Activated naive CD4-positive, alpha-beta T cell treated with anti-CD3 and anti-CD28 coated beads, Interleukin-2, amount 50 U/mL, for 72 hours (primary cell): ENCODE measurements at regions not wholly inside any gene's neighbourhood (a gene's known extent, or its start where the extent isn't known, plus 50 kb on each side); places are given as distances from the start of the nearest gene placed in this dataset.

Experiments
- ATAC-seq, 2 donors: fragments of 150-1000 bp; cut with Tn5 transposase; 2 replicates each; pipeline ENCODE4 v1.10.0; 2021; ENCODE audit warnings: mild to moderate bottlenecking in 2 of 2, moderate library complexity in 2 of 2
- DNase-seq, 2 donors: peaks; one replicate each; pipeline ENCODE4 v3.0.0; 2021 to 2022; ENCODE audit warnings: low spot score in 2 of 2
- H3K27ac Mint-ChIP-seq, 2 donors: one replicate each; pipeline ENCODE4 v1.8.0; 2022; ENCODE audit warnings: mild to moderate bottlenecking in 2 of 2, mixed read lengths in 2 of 2
- H3K36me3 Mint-ChIP-seq, 2 donors: one replicate each; pipeline ENCODE4 v1.8.0; 2022; ENCODE audit warnings: mixed read lengths in 2 of 2
- H3K9me3 Mint-ChIP-seq, 2 donors: one replicate each; pipeline ENCODE4 v1.8.0; 2022; ENCODE audit warnings: mixed read lengths in 2 of 2

DNA sequence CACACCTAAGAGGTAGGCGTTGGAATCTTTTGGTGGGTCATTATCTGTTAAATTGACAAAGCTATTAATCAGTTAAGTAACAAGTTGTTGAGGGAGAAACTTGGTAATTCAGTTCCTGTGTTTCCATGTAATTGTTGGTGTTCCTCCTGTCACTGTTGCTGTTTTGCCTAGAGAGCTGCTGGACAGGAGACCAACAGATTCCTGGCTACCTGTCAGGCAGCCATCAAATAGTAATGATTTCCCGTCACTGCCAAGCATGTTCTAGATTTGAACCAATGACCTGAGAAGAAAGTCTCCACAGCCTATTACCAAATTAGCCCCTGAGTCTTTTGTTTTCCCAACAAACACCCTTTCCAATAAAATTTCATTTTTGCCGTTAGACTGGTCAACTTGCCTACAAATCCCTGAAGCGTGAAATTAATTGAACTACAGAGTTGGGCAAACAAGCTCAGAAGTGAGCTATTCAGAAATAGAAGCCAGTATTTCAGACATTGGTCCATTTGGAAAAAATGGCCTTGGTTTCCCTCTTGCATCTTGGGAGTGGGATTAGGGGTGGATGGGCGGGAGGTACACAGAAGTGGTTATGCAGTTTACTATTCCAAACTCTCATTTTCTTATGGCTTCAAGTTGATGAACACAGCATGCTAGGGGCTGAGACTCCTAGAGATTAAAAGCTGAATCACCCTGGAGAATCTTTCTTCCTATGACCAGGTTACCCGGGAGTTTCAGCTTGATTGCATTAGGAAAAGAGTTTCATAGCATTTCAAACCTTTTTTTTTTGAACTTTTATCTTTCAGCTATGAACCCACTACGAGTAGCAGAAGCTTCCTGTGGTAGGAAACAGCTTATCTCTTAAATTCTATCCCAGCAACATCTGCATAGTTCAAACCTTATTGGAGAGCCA lies 262.8 kb upstream of the MAF start:
- no peak for ATAC-seq
- no peaks in the 10 kb centered on the region for H3K36me3 Mint-ChIP-seq

DNA sequence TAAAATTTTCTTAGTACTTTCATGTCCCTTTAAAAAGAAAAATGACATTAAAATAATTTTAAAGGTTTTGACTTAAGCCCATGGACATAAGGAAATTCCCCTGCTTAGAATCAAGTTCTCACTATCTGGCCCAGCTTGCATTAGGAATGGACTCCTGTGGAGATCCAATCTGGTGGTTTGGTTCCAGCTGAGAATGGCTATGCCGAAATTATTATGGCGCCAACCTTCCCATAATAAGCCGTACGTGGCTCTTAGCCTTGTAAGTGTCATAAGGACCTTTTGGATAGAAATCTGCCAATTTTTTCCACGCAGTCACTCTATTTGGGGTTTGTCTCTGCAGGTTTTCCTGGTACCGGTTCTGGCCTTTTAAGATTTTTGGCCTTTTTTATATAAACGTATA lies 262.1 kb upstream of the MAF start:
- no peaks in the 10 kb centered on the region for H3K9me3 Mint-ChIP-seq
- DNase-seq, result no peak
- no peaks in the 10 kb centered on the region for H3K36me3 Mint-ChIP-seq
- no peak for ATAC-seq
- H3K27ac Mint-ChIP-seq, result no peak overlapping the region

More for the DNA sequence above, 262.8 kb upstream of the MAF start:
- peaks cover 0 to 2% of the 10 kb centered on the region in 2 donors for H3K9me3 Mint-ChIP-seq
- no peak for DNase-seq
- H3K27ac Mint-ChIP-seq, result no peak overlapping the region

DNA sequence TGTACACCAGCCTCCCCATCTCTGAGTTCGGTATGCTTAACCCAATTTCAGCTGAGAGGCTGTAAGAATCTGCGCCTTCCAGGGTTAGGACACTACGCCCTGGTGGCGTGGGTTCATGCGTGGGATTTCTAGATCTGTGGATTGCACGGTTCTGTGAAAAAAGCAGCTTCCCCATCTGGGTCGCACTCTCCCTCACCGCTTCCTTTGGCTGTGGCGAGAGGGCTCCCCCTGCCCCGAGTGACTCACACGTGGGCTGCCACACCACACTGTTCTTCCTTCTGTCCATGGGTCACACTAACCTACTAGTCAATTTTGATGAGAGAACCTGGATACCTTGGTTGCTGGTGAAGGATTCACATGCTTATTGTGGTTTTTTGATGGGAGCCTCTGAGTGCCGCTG lies 256.0 kb upstream of the MAF start:
- DNase-seq (no peak), ATAC-seq (no peak)
- H3K36me3 Mint-ChIP-seq, result peaks cover 21 to 23% of the 10 kb centered on the region in 2 donors
- no peak overlapping the region for H3K27ac Mint-ChIP-seq
- H3K9me3 Mint-ChIP-seq, result peaks cover 20% of the 10 kb centered on the region in 2 donors

DNA sequence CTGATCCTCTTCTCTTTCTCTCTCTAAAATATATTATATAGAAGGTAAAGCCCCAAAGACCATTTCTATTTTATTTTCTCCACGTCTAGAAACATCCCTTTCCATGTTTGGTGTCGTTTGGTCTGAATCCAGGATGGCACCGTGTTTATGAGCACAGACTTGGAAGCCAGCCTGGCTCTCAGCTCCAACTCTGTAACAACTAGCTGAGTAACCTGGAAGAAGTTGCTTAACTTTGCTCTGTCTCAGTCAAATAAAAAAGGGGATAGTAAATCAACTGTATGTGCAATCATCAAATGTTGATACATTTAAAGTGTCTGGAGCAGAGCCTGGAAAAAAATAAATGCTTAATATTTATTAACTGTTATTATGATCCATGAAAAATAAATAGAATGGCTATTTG lies 249.8 kb upstream of the MAF start:
- ATAC-seq, result no peak
- H3K9me3 Mint-ChIP-seq, result peaks cover 13 to 16% of the 10 kb centered on the region in 2 donors

DNA sequence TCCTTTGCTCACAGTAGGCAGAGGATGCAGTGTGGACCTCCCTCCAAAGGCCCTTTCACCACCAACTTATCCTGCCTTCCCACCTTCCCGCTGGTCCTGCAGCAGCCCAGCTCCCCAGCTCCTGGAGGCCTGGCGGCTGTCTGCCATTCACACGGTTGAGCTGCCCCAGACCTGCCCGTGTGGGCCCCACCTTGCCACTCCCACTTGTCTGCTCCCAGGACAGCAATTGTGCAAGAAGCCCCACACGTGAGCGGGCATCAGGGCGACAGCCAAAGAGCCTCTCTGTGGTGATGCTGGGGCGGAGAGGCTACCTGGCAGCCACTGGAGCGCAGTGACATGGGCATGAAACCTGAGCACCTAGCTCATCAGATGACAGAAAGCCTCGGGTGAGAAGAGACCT lies 248.6 kb upstream of the MAF start:
- ATAC-seq (no peak), DNase-seq (no peak)
- Mint-ChIP-seq H3K36me3 (peaks cover 0 to under 1% of the 10 kb centered on the region in 2 donors), H3K27ac (no peak overlapping the region), H3K9me3 (peaks cover 2 to 6% of the 10 kb centered on the region in 2 donors)

More for the DNA sequence above, 249.8 kb upstream of the MAF start:
- Mint-ChIP-seq H3K27ac (no peak overlapping the region), H3K36me3 (peaks cover 11 to 13% of the 10 kb centered on the region in 2 donors)
- no peak for DNase-seq

DNA sequence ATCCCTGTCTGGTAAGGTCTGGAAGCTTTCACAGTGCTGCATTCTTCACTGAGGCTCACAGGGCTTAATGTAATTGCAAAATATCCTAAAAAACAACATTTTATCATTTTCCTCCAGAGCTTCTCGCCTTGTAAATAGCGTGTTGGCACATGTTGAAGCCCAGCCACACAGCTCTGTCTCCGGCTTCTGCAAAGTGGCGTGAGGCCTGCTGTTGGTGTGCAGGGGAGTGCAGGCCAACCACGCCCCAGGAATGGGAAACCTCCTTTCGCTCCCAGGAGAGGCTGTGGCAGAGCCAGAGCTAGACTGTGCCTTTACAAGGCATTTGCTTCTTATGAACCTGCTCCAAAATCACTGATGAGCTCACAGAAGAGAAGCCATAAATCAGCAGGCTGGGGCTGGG lies 248.2 kb upstream of the MAF start:
- ATAC-seq (no peak), DNase-seq (no peak)
- H3K9me3 Mint-ChIP-seq, result peaks cover 0 to 5% of the 10 kb centered on the region in 2 donors
- H3K36me3 Mint-ChIP-seq, result no peaks in the 10 kb centered on the region
- no peak overlapping the region for H3K27ac Mint-ChIP-seq

DNA sequence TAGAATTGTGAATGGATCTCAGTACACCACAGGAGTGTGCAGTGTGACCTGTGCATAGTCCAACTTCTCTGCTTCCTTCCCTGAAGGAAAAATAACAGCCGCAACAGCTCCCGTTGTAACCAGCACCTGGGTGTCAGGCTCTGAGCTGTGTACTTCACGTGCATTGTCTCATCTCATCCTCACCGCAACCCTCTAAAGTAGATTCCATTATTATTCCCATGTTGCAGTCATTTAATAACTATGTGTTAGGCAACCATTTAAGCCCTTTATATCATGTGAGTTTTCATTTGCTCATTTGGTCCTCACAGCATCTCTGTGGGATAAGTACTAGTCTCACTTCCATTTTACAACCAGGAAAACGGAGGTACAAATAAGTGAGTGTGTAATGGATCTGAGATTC lies 247.0 kb upstream of the MAF start:
- H3K36me3 Mint-ChIP-seq, result peaks cover 0 to 6% of the 10 kb centered on the region in 2 donors
- ATAC-seq, result no peak
- no peak for DNase-seq

DNA sequence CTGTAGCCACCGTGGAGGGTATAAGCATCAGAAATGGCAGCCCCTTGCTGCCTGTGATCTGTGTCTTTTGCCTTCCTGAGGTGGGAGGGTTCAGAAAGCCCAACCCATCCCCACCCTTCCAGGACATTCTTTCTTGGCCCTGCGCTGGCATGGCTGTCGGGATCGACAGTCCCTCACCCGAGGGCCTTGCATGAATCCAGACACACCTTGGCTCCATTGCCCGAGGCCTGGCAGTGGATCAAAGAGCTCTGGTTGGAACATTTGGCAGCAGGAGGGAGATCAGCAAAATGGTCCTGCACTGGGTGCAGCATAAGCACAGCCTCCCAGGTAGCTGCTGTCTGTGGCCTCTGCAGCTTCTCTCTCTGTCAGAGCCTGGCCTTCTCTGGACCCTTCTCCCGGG lies 246.6 kb upstream of the MAF start:
- ATAC-seq (no peak), DNase-seq (no peak)
- Mint-ChIP-seq H3K9me3 (peaks cover 0 to 5% of the 10 kb centered on the region in 2 donors), H3K36me3 (peaks cover 0 to 11% of the 10 kb centered on the region in 2 donors), H3K27ac (no peak overlapping the region)

More for the DNA sequence above, 247.0 kb upstream of the MAF start:
- Mint-ChIP-seq H3K9me3 (peaks cover 0 to 5% of the 10 kb centered on the region in 2 donors), H3K27ac (no peak overlapping the region)

DNA sequence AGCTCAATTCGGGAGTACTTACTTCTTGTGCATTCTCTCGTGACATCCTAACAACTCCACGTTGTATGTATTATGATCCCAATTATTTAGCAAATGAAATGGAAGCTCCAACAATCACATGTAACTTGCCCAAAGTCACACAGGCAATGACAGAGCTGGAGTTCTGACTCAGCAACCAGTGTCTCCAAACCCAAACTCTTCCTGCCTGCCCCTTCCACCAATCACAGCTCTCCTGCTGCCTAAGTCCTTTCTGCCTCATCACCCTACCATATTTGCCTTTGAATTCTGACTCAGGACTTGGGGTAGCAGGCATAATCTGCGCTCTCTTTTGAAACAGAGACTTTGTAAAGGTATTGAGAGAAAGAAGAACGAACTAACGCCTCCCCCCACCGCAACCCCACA lies 245.2 kb upstream of the MAF start:
- Mint-ChIP-seq H3K9me3 (peaks cover 5 to 7% of the 10 kb centered on the region in 2 donors), H3K27ac (peak overlapping the region in 1 of 2 donors; percentile 81), H3K36me3 (peaks cover 0 to 12% of the 10 kb centered on the region in 2 donors)
- DNase-seq (no peak), ATAC-seq (no peak)

DNA sequence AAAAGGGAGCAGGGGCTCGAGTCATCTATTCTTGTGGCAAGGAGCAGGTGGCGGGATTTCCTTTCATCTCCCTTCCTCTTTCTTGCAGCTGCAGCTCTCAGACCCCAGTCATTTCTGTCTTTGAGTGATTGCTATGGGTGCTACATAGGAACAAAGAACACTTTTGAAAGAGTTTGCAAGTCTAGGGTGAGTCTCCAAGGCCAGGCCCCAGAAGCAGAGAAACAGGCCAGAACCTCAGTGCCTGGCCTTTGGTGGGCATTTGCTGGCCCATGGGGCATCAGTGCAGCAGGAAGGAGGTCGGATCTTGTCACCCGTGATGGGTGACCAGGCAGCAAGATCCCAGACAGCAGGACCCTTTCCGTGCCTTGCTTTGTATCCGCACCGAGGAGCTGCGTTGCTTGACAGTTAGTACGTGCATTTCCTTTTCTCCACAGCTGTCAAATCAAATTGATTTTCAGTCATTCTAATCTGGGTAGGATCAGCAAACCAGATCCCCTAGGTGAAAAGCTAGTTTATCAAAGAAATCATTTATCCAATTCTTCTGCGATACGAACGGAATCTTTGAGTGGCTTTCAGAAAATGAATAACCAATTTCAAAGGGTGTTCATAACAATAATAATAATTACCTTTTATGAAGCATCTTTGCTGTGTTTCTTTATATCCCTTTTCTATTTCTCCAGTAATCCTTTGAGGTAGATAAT lies 244.6 kb upstream of the MAF start:
- H3K9me3 Mint-ChIP-seq, result peaks cover 5 to 7% of the 10 kb centered on the region in 2 donors
- H3K36me3 Mint-ChIP-seq, result peaks cover 0 to 12% of the 10 kb centered on the region in 2 donors
- peak overlapping the region in 1 of 2 donors; percentile 81 for H3K27ac Mint-ChIP-seq
- peak; percentile 33 to 73 for ATAC-seq
- peak in 1 of 2 donors; percentile 24 for DNase-seq

DNA sequence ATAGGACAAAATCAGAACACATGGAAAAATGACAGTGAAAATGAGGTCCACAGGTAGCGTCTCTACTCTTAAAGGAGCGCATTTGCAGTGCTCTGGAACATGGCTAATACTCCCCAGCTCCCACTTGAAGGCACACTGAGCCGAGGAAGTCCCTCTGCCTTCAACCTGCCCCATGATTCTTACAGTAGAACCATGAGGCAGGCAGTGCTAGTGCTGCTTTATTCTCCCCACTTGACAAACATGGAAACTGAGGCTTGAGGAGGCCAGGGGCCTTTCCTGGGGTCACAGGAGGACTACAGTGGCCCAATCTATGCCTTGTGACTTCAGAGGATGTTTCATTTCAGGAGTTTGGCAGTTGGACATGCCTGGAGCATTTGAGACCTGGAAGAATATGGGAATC lies 244.1 kb upstream of the MAF start:
- Mint-ChIP-seq H3K36me3 (peaks cover 0 to 12% of the 10 kb centered on the region in 2 donors), H3K27ac (peak overlapping the region in 1 of 2 donors; percentile 67), H3K9me3 (peaks cover 5 to 7% of the 10 kb centered on the region in 2 donors)
- ATAC-seq (no peak), DNase-seq (no peak)

DNA sequence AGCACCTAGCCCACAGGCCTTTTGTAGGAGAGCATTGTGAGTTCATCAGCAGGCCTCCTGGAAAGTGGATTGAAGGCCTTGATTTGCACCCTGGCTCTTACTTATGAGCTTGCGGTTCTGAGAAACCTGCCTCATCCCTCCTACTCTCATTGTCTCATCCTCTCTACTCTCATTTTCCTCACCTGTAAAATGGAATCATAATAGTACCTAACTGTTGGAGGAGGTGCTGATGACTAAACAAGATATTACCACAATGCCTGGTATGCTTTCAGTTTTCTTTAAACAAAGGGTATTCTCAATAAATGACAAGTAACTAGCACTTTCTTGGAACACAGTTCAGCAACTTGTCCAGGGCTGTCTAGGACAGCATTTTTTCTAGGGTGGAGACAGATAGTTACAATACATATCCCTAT lies 243.1 kb upstream of the MAF start:
- DNase-seq (peak in 1 of 2 donors; percentile 30), ATAC-seq (peak; percentile 74 to 86)
- Mint-ChIP-seq H3K36me3 (peaks cover 0 to 12% of the 10 kb centered on the region in 2 donors), H3K27ac (peak overlapping the region in 1 of 2 donors; percentile 81), H3K9me3 (peaks cover 5 to 7% of the 10 kb centered on the region in 2 donors)

DNA sequence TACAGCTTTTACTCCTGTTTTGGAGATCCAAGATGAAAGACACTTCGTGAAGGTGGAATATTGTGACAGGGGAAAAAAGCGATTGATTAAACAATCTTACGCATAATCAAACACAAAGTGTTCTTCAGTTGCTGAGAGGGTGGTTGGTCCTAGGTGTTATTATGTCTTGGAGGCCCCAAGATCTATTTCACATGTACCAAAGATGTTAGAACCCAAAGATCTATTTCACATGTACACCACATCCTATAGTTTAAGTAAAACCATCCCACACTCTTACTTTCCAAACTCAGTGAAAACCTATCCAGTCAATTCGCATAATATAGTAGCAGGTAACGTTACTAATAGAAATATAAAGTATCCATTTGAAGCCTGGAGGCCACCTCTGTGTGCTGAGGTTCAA lies 242.6 kb upstream of the MAF start:
- ATAC-seq, result no peak
- Mint-ChIP-seq H3K27ac (peak overlapping the region in 1 of 2 donors; percentile 12), H3K36me3 (peaks cover 0 to 12% of the 10 kb centered on the region in 2 donors), H3K9me3 (peaks cover 5 to 7% of the 10 kb centered on the region in 2 donors)
- no peak for DNase-seq

DNA sequence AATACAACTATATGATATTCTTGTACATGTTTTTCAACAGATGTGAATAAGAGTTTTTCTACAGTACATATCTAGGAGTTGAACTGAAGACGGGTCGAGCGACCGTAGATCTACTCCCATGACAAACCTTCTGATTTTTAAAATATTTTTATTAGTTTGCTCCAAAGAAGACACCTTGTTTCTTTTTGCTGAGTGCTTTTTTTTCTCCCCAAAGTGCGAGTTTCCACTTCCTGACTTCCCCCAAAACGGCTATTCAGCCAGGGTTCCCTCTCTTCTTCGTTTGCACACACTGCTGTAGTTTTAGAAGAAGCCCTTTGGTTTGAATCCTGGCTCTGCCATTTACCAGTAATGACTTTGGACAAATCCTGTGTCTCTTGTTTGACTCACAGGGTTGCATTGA lies 241.7 kb upstream of the MAF start:
- DNase-seq, result no peak
- no peak for ATAC-seq
- Mint-ChIP-seq H3K36me3 (peaks cover 0 to 12% of the 10 kb centered on the region in 2 donors), H3K27ac (no peak overlapping the region), H3K9me3 (peaks cover 0 to 7% of the 10 kb centered on the region in 2 donors)

DNA sequence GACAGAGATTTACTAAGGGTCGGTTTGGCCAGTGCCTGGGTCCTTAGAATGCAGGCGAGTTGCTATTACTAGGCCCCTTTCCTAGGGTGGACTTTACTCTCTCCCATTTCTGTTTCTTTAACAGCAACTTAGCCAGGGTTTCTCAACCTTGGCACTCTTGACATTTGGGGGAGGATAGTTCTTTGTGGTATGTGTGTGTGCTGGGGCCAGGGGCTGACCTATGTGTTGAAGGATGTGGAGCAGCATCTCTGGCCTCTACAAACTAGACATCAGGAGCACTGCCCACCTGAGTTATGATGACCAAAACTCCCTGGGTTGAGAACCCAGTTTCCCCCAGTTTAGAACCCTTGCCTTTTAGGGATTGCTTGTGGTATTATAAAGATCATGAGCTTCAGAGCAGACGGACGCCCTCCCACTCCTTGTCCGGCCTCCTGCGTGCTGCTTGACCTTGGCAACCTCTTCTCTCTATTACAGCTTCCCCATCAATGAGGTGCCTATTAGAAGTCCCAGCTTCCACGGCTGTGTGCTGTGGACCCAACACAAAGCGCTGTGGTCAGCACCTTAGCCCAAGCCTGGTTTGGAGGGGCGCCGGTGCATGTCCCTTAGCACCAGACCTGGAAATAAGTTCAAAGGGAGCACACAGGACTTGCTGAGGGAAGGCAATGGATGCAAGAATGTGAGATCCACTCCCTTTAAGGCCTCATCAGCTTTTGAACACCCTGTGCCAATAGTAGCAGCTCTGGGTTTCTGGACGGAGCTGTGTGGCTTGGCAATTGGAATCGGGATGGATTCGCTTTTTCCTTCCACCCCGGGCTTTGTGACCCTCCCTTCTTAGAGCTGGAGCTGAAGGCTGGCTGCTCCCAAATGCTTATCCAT lies 239.2 kb upstream of the MAF start:
- ATAC-seq, result no peak
- Mint-ChIP-seq H3K27ac (no peak overlapping the region), H3K36me3 (peaks cover 0 to 12% of the 10 kb centered on the region in 2 donors), H3K9me3 (peaks cover 0 to 7% of the 10 kb centered on the region in 2 donors)
- no peak for DNase-seq

DNA sequence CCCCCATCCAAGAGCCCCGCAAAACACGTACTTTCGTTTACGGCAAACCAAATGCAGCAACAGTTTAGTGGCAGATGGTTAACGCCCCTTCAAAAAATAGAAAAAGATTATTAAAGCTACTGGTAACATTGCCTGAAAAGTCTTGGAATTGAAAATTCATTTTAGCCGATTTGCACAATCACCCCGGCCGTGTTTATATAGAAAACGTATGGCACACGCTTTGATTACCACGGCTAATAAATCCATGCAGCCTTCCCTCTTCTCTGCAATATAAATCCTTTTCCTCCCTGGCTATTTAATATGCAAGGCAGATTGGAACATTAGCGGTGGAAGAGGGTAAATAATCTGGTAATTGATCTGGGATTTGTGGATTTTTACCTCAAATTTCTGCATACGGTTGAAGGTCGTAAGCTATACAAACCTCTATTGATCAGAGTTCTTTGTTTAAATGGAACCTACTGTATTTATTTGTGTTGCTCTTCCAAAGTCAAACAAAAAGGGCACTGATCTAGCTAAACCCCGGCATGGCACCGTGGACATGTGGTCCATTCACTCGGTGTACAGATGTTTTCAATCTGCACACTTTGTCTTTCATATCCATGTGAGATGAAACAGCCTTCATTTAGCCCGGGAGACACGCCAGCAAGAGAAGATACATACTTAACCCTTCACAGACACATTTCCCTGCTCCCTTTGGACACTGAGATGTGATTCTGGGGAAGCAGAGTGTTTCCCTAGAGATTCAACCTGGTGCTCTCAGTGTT lies 238.1 kb upstream of the MAF start:
- H3K36me3 Mint-ChIP-seq, result peaks cover 0 to 12% of the 10 kb centered on the region in 2 donors
- ATAC-seq (no peak), DNase-seq (no peak)
- peaks cover 0 to 7% of the 10 kb centered on the region in 2 donors for H3K9me3 Mint-ChIP-seq
- H3K27ac Mint-ChIP-seq, result no peak overlapping the region
